Body of pancreas (tissue), 4 donors: ENCODE measurements at regions not wholly inside any gene's neighbourhood (a gene's known extent, or its start where the extent isn't known, plus 50 kb on each side); places are given as distances from the start of the nearest gene placed in this dataset.

Source experiments
- POLR2A ChIP-seq, 3 donors: fragments of 450-650 bp; IDR thresholded peaks; one replicate each; pipeline ENCODE4 v1.6.1; 2016; ENCODE audit warnings: antibody characterized with exemption in 3 of 3, mild to moderate bottlenecking in 2 of 3
- TF ChIP-seq, protein P1 (sequence below), 7 experiments: fragments of 450-650 bp in 4 of 7; fragments of 200-600 bp in 3 of 7; sonication (generic) in 3 of 7; IDR thresholded peaks; one replicate each; pipeline ENCODE4 v1.5.1; 2016 to 2019; ENCODE audit warnings: antibody characterized with exemption in 7 of 7

DNA sequence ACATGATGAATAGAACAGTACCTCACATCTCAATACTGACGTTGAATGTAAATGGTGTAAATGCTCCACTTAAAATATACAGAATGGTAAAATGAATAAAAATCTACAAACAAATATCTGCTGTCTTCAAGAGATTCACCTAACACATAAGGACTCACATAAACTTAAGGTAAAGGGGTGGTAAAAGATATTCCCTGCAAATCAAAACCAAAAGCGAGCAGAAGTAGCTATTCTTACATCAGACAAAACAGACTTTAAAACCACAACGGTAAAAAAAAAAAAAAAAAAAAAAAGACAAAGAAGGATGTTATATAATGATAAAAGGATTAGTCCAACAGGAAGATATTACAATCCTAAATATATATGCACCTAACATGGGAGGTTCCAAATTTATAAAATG, 214.0 kb upstream of the MAST4 start:
- TF ChIP-seq, protein P1, sequence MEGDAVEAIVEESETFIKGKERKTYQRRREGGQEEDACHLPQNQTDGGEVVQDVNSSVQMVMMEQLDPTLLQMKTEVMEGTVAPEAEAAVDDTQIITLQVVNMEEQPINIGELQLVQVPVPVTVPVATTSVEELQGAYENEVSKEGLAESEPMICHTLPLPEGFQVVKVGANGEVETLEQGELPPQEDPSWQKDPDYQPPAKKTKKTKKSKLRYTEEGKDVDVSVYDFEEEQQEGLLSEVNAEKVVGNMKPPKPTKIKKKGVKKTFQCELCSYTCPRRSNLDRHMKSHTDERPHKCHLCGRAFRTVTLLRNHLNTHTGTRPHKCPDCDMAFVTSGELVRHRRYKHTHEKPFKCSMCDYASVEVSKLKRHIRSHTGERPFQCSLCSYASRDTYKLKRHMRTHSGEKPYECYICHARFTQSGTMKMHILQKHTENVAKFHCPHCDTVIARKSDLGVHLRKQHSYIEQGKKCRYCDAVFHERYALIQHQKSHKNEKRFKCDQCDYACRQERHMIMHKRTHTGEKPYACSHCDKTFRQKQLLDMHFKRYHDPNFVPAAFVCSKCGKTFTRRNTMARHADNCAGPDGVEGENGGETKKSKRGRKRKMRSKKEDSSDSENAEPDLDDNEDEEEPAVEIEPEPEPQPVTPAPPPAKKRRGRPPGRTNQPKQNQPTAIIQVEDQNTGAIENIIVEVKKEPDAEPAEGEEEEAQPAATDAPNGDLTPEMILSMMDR (IDR thresholded peaks at IDR 0.05): no peak
- TF ChIP-seq POLR2A (IDR thresholded peaks at IDR 0.05): no peak
